ENCODE measurements at regions not wholly inside any gene's neighbourhood (a gene's known extent, or its start where the extent isn't known, plus 50 kb on each side); places are given as distances from the start of the nearest gene placed in this dataset.

GRCh38 chr15:54839379-54839778 is 357.4 kb downstream of the RSL24D1 start:
- no peak for TF ChIP-seq CTCF (IDR thresholded peaks at IDR 0.05; ENCODE audit: insufficient read depth, low read depth, low read length, missing control alignments)
- peak; percentile 56 for DNase-seq (ENCODE audit: low read depth)
- H3K4me3 ChIP-seq (ENCODE audit: low read depth, low read length) = no peak overlapping the region

- no peak overlapping the region for H3K4me3 ChIP-seq (ENCODE audit: low read depth, low read length)
- DNase-seq (ENCODE audit: low read depth) = peak; percentile 76
- TF ChIP-seq CTCF (IDR thresholded peaks at IDR 0.05; ENCODE audit: insufficient read depth, low read depth, low read length, missing control alignments) = no peak
Measured at GRCh38 chr15:54836052-54836795, 360.5 kb downstream of the RSL24D1 start.

- no peak for TF ChIP-seq CTCF (IDR thresholded peaks at IDR 0.05; ENCODE audit: insufficient read depth, low read depth, low read length, missing control alignments)
Measured at GRCh38 chr15:54829821-54830220, 366.9 kb downstream of the RSL24D1 start.

GRCh38 chr15:54820811-54821210 is 375.9 kb downstream of the RSL24D1 start:
- no peak for DNase-seq (ENCODE audit: low read depth)
- no peak overlapping the region for H3K4me3 ChIP-seq (ENCODE audit: low read depth, low read length)
- TF ChIP-seq CTCF (IDR thresholded peaks at IDR 0.05; ENCODE audit: insufficient read depth, low read depth, low read length, missing control alignments) = no peak

More at GRCh38 chr15:54829821-54830220, 366.9 kb downstream of the RSL24D1 start:
- no peak for DNase-seq (ENCODE audit: low read depth)
- H3K4me3 ChIP-seq (ENCODE audit: low read depth, low read length) = no peak overlapping the region

- no peak for TF ChIP-seq CTCF (IDR thresholded peaks at IDR 0.05; ENCODE audit: insufficient read depth, low read depth, low read length, missing control alignments)
- no peak for DNase-seq (ENCODE audit: low read depth)
- H3K4me3 ChIP-seq (ENCODE audit: low read depth, low read length) = no peak overlapping the region
Measured at GRCh38 chr15:54820098-54820497, 376.6 kb downstream of the RSL24D1 start.

- H3K4me3 ChIP-seq (ENCODE audit: low read depth, low read length) = no peak overlapping the region
- no peak for TF ChIP-seq CTCF (IDR thresholded peaks at IDR 0.05; ENCODE audit: insufficient read depth, low read depth, low read length, missing control alignments)
- no peak for DNase-seq (ENCODE audit: low read depth)
Measured at GRCh38 chr15:54816401-54816800, 380.3 kb downstream of the RSL24D1 start.

- DNase-seq (ENCODE audit: low read depth) = no peak
- no peak for TF ChIP-seq CTCF (IDR thresholded peaks at IDR 0.05; ENCODE audit: insufficient read depth, low read depth, low read length, missing control alignments)
- no peak overlapping the region for H3K4me3 ChIP-seq (ENCODE audit: low read depth, low read length)
Measured at GRCh38 chr15:54815556-54815955, 381.2 kb downstream of the RSL24D1 start.

Measured in GM12865 (cell line).